OCI-LY7 (cell line): ENCODE measurements at regions not wholly inside any gene's neighbourhood (a gene's known extent, or its start where the extent isn't known, plus 50 kb on each side); places are given as distances from the start of the nearest gene placed in this dataset.

Experiments
- BruUV-seq: library from RNA; stranded (reverse); fragments of 400-500 nt; replicated peaks from 2 replicates; lab custom pipeline; 2021; lab: Mats Ljungman, UMichigan
- CTCF ChIA-PET: fragments of 300-600 bp; sonication (Branson Sonifier 250); formaldehyde crosslinking; loops from one replicate; lab custom pipeline; 2022; ENCODE audit warnings: antibody characterized with exemption; ENCODE audit not compliant: unreplicated experiment; lab: Charles Lee
- POLR2A ChIA-PET: fragments of 300-600 bp; sonication (Branson Sonifier 250); formaldehyde crosslinking; loops from one replicate; lab custom pipeline; 2022; ENCODE audit warnings: antibody characterized with exemption; lab: Charles Lee
- DNase-seq: peaks from one replicate; pipeline ENCODE4 v3.0.0-alpha.2; 2015; ENCODE audit warnings: low spot score
- H2AFZ ChIP-seq: fragments of 200-600 bp; sonication (generic), shearing (Covaris generic); 2 replicates; pipeline ENCODE4 v1.6.1; 2014; ENCODE audit warnings: mild to moderate bottlenecking, antibody characterized with exemption, low read length, moderate library complexity
- H3K27ac ChIP-seq: fragments of 200-600 bp; sonication (generic); 2 replicates; pipeline ENCODE4 v1.5.1; 2014; ENCODE audit warnings: mixed run types, low read depth, mild to moderate bottlenecking, moderate library complexity, low read length, inconsistent platforms; ENCODE audit not compliant: poor library complexity, severe bottlenecking
- H3K36me3 ChIP-seq: fragments of 200-600 bp; sonication (generic); 2 replicates; pipeline ENCODE4 v1.6.1; 2014; ENCODE audit warnings: mild to moderate bottlenecking, antibody characterized with exemption, low read length, moderate library complexity, mixed read lengths; ENCODE audit not compliant: insufficient read depth
- H3K4me1 ChIP-seq: fragments of 200-600 bp; sonication (generic); 2 replicates; pipeline ENCODE4 v1.5.1; 2014; ENCODE audit warnings: mild to moderate bottlenecking, low read length; ENCODE audit not compliant: insufficient read depth, poor library complexity, severe bottlenecking
- H3K4me2 ChIP-seq: fragments of 200-600 bp; sonication (generic); 2 replicates; pipeline ENCODE4 v1.6.1; 2014; ENCODE audit warnings: mild to moderate bottlenecking, low read length
- H3K4me3 ChIP-seq: fragments of 200-600 bp; sonication (generic); 2 replicates; pipeline ENCODE4 v1.5.1; 2014; ENCODE audit warnings: mild to moderate bottlenecking, low read depth, low read length; ENCODE audit not compliant: poor library complexity, severe bottlenecking
- H3K79me2 ChIP-seq: fragments of 200-600 bp; sonication (generic); 2 replicates; pipeline ENCODE4 v1.6.1; 2016; ENCODE audit warnings: low read depth, mild to moderate bottlenecking, low read length, moderate library complexity, mixed read lengths; ENCODE audit not compliant: insufficient read depth
- H3K9me2 ChIP-seq: fragments of 200-600 bp; sonication (generic); 2 replicates; pipeline ENCODE4 v1.6.1; 2016; ENCODE audit warnings: mild to moderate bottlenecking, low read length, mixed read lengths; ENCODE audit not compliant: insufficient read depth
- H3K9me3 ChIP-seq: fragments of 200-600 bp; sonication (generic); 2 replicates; pipeline ENCODE4 v1.6.1; 2014; ENCODE audit warnings: mild to moderate bottlenecking, mixed run types, low read length, mixed read lengths
- H4K20me1 ChIP-seq: fragments of 200-600 bp; sonication (generic); 2 replicates; pipeline ENCODE4 v1.6.1; 2014; ENCODE audit warnings: mild to moderate bottlenecking, antibody characterized with exemption, low read length, moderate library complexity, mixed read lengths; ENCODE audit not compliant: insufficient read depth
- CTCF ChIP-seq: fragments of 200-600 bp; sonication (generic); conservative IDR thresholded peaks from 2 replicates; pipeline ENCODE4 v1.5.1; 2014; ENCODE audit warnings: mild to moderate bottlenecking, antibody characterized with exemption, low read length, moderate library complexity, mixed read lengths
- EZH2phosphoT487 ChIP-seq: fragments of 200-600 bp; sonication (generic); IDR thresholded peaks from 2 replicates; pipeline ENCODE4 v1.6.1; 2018; ENCODE audit warnings: low read depth, borderline replicate concordance, mild to moderate bottlenecking, mixed run types, antibody characterized with exemption, low read length, moderate library complexity, mixed read lengths
- intact Hi-C: fragments of 100-400 bp; cut with micrococcal nuclease; formaldehyde crosslinking; loops from one replicate; pipeline ENCODE4 v1.10.0; 2022; ENCODE audit not compliant: unreplicated experiment

- Histone ChIP-seq H3K4me2 (no peak overlapping the region), H3K36me3 (no peaks in the 10 kb centered on the region), H3K4me1 (no peaks in the 10 kb centered on the region), H4K20me1 (no peaks in the 10 kb centered on the region), H2AFZ (no peak overlapping the region), H3K9me2 (no peaks in the 10 kb centered on the region), H3K27ac (no peak overlapping the region), H3K9me3 (no peaks in the 10 kb centered on the region), H3K4me3 (no peak overlapping the region), H3K79me2 (no peaks in the 10 kb centered on the region)
- no peak for DNase-seq
- TF ChIP-seq EZH2phosphoT487 (no peak), CTCF (no peak)
- intact Hi-C loops = no loop called here
- BruUV-seq = no TSS peak
- POLR2A ChIA-PET = no interaction called here
- CTCF ChIA-PET = no interaction called here
These were observed 260.5 kb downstream of the GPAM start for GRCh38 chr10:111923032-111923431.

- POLR2A ChIA-PET = interaction anchor here (0.5 kb wide), 1 partner anchor 214 kb away, joined by 3 read pairs; no protein-coding TSS in a partner anchor
- intact Hi-C loops = no loop called here
These were observed 257.3 kb downstream of the GPAM start for GRCh38 chr10:111926286-111926685.

More at GRCh38 chr10:111926286-111926685, 257.3 kb downstream of the GPAM start:
- Histone ChIP-seq H3K4me2 (no peak overlapping the region), H4K20me1 (no peaks in the 10 kb centered on the region), H3K9me3 (no peaks in the 10 kb centered on the region), H3K4me1 (no peaks in the 10 kb centered on the region), H2AFZ (no peak overlapping the region), H3K79me2 (no peaks in the 10 kb centered on the region), H3K4me3 (no peak overlapping the region), H3K36me3 (no peaks in the 10 kb centered on the region), H3K27ac (no peak overlapping the region), H3K9me2 (no peaks in the 10 kb centered on the region)
- TF ChIP-seq CTCF = no peak
- no peak for TF ChIP-seq EZH2phosphoT487
- CTCF ChIA-PET = no interaction called here
- no peak for DNase-seq
- no TSS peak for BruUV-seq
